Transverse colon (tissue), 4 donors: ENCODE measurements at regions not wholly inside any gene's neighbourhood (a gene's known extent, or its start where the extent isn't known, plus 50 kb on each side); places are given as distances from the start of the nearest gene placed in this dataset.

Experiments used
- EP300 ChIP-seq: sonication (generic); formaldehyde crosslinking; IDR thresholded peaks from one replicate; pipeline ENCODE4 v1.6.1; 2017; ENCODE audit warnings: antibody characterized with exemption, low read depth
- POLR2A ChIP-seq: fragments of 450-650 bp; IDR thresholded peaks from one replicate; pipeline ENCODE4 v1.6.1; 2016; ENCODE audit warnings: antibody characterized with exemption, mild to moderate bottlenecking, moderate library complexity
- POLR2AphosphoS5 ChIP-seq, 3 donors: sonication (generic); formaldehyde crosslinking; IDR thresholded peaks; one replicate each; pipeline ENCODE4 v1.6.1; 2016; ENCODE audit warnings: antibody characterized with exemption in 3 of 3
- TF ChIP-seq, protein P1 (sequence below), 5 experiments: fragments of 200-600 bp in 3 of 5; fragments of 450-650 bp in 2 of 5; sonication (generic) in 3 of 5; IDR thresholded peaks; 1 replicate in 2 of 5; 2 replicates in 3 of 5; pipeline ENCODE4 v1.5.1; 2016 to 2017; ENCODE audit warnings: antibody characterized with exemption in 5 of 5, inconsistent platforms in 3 of 5, mild to moderate bottlenecking in 2 of 5, moderate library complexity in 1 of 5

DNA sequence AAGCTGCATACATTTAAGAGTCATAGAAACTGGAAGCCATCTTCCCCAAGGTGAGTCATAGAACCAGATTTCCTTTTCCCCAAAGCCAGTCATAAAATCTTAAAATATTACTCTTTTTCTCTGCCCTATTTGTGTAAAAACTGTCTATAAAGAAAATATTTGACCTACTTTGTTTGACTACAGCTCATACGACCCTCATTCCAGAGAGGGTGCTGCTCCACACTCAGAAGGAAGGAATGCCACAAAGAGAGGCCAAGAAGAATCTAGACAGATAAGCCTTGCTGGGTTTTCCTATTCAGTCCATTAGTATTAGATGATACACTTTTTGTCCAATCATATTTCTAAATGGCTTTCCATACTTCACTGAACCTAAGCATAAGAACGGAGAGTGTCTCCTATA lies 671.6 kb upstream of the SGO1 start:
- TF ChIP-seq, protein P1, sequence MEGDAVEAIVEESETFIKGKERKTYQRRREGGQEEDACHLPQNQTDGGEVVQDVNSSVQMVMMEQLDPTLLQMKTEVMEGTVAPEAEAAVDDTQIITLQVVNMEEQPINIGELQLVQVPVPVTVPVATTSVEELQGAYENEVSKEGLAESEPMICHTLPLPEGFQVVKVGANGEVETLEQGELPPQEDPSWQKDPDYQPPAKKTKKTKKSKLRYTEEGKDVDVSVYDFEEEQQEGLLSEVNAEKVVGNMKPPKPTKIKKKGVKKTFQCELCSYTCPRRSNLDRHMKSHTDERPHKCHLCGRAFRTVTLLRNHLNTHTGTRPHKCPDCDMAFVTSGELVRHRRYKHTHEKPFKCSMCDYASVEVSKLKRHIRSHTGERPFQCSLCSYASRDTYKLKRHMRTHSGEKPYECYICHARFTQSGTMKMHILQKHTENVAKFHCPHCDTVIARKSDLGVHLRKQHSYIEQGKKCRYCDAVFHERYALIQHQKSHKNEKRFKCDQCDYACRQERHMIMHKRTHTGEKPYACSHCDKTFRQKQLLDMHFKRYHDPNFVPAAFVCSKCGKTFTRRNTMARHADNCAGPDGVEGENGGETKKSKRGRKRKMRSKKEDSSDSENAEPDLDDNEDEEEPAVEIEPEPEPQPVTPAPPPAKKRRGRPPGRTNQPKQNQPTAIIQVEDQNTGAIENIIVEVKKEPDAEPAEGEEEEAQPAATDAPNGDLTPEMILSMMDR (IDR thresholded peaks at IDR 0.05) = no peak
- no peak for TF ChIP-seq POLR2A
- no peak for TF ChIP-seq POLR2AphosphoS5 (IDR thresholded peaks at IDR 0.05)
- TF ChIP-seq EP300 = no peak
